Activated CD8-positive, alpha-beta memory T cell treated with anti-CD3 and anti-CD28 coated beads, Interleukin-2, amount 50 U/mL, for 24 hours (primary cell): ENCODE measurements at regions not wholly inside any gene's neighbourhood (a gene's known extent, or its start where the extent isn't known, plus 50 kb on each side); places are given as distances from the start of the nearest gene placed in this dataset.

ENCODE experiments used
- DNase-seq: peaks from one replicate; pipeline ENCODE4 v3.0.0-alpha.2; 2020; ENCODE audit errors: extremely low read depth

DNA sequence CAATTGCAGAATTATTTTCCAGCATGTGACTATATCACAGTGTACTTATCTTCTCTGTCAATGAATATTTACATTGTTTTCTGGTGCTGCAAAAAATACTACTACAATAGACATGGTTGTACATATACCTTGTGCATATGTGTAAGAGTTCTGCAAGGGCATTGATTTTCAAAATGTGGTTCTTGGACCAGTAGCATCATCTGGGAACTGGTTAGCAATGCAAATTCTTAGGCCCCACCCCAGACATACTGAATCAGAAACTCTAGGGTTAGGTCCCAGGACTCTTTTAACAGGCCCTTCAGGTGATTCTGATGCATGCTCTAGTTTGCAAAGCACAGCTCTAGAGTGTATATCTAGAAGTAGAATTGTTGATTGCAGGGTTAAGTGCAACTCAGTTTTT is 292.3 kb downstream of the ZNF621 start:
- no peak for DNase-seq

DNA sequence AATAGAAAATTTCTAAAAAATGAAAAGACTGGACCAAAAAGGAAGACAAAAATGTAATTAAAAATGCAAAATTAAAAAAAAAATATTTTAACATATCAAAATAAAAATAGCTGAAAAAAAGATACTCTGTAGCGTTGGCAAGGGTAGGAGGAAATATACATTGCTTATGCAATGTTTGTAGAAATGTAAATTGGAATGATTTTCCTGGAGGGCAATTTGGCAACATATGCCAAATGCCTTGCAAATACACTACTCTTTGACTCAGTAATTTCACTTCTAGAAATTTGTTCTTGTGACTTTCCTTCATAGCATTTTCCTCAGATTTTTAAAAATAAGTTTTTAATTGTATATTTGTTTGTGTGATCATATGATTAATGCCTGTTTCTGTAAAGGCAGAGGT is 296.6 kb downstream of the ZNF621 start:
- DNase-seq: no peak

GRCh38 chr3:40827226-40827625 is 302.5 kb downstream of the ZNF621 start:
- DNase-seq: no peak

DNA sequence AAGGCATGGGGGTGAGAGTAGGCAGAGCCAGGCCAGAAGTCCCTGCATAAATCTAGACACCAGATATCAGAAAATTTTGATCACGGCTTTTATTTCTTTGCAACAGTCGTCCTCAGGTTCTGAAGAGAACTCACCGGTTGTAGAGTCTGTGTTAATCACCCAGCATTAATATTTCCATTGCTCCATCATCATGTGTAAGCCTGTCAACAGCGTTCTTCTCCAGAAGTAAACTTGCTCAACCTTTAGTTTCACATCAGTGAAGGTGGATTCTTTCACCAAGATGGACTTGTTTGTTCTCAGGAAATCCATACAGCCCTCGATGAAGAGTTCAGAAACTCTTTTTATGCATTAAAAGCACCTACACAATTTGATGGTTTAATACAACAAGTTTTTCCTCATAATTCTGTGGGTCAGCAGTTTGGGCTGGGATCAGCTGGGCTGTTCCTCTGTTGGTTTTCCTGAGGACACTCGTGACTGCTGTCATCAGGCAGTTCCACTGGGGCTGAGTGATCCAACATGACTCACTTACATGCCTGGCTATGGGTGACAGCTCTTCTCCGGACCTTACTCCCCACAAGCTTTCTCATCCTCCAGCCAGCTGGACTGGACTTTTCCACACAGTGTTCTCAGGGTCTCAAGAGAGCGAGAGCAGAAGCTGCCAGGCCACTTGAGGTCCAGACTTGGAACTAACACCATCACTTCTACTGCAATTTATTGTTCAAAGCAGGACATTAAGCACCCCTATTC is 303.4 kb downstream of the ZNF621 start:
- DNase-seq: no peak

DNA sequence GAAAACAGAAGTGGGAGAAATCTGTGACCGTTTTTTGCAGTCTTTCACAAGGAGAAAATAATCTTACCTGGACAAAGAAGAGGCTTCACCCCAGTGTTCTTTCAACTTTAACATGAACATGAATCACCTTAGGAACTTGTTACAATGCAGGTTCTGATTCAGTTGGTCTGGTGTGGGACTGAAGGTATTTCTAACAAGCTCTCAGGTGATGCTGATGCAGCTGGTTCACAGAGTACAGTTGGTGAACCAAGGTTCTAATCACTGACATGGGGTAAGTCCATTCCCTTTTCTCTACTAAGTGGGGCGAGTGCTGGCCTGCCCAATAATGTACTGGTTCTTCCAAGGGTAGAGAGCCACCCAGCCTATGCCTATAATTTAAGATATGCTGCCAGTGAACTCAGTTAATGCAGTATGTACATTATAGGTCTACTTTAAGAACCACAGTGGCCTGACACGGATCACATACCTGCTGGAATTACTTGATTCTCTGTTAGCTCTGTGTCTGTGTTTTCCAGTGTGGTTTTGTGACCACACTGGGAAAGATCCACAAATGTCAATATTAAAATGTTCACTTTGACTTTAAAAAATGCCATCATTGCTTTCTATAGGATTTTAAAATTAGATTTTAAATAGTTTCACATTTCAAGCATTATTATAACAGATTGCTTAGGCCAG is 304.1 kb downstream of the ZNF621 start:
- DNase-seq: no peak

DNA sequence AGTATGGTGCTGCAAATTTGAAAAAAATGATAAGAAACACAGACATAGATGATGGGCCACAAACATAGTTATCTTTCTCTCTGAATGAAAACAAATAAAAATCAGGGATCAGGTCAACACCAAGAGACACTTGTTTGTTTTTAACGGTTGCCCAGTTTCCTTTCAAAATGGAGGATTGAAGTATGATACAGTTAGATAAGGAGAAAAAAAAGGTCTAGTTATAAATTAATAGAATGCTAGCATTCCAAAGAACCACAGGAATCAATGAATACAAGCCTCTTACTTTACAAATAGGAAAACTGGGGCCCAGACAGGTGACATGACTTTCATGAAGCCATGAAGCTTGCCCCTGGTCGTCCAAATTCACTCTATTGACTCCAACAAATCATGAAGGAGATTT is 305.1 kb downstream of the ZNF621 start:
- DNase-seq: no peak

DNA sequence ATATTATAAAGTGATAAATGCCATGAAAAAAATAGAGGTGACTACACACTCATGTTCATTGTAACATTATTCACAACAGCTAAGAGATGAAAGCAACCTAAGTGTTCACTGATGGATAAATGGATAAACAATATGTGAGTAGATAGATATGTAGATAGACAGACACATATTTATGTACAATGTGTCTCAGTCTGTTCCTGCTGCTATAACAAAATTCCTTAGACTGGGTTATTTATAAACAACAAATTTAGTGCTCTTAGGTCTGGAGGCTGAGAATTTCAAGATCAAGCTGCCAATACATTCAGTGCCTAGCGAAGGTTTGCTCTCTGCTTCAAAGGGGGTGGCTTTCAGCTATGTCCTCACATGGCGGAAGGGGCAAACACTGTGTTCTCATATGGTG is 312.5 kb downstream of the ZNF621 start:
- DNase-seq: no peak

DNA sequence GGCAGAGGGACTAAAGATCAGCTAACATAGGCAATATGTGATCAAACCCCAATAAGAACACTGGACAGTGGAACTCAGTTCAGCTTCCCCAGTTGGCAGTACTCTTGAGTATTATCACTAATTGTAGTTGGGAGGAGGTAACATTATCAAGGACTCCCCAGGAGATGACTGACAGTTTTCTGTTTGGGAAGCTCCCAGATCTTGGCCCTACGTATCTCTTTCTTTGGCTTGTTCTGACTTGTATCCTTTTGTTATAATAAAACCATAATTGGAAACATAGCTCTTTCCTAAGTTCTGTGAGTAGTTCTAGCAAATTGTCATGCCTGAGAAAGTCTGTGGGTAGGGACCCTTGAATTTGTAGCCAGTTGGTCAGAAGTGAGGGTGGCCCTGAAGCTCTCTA is 316.4 kb downstream of the ZNF621 start:
- no peak for DNase-seq

GRCh38 chr3:40841570-40842109 is 316.9 kb downstream of the ZNF621 start:
- DNase-seq: no peak

DNA sequence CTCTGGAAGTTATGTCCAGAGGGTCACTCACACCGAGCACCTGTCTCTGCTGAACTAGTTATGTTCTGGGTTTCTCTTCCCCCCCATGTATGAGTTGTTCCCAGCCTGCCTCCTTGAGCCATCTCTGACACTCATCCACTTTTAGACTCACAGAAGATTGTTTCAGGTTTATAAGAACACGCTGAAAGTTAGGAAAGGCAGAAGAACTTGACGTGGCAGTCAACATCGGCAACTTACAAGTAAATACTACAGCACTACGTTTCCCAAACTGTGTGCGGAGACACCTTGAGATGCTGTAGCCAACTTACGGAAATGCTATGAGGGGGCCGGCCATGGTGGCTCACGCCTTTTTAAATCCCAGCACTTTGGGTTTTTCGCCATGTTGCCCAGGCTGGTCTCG is 318.0 kb downstream of the ZNF621 start:
- DNase-seq: no peak

GRCh38 chr3:40843208-40843624 is 318.5 kb downstream of the ZNF621 start:
- no peak for DNase-seq

DNA sequence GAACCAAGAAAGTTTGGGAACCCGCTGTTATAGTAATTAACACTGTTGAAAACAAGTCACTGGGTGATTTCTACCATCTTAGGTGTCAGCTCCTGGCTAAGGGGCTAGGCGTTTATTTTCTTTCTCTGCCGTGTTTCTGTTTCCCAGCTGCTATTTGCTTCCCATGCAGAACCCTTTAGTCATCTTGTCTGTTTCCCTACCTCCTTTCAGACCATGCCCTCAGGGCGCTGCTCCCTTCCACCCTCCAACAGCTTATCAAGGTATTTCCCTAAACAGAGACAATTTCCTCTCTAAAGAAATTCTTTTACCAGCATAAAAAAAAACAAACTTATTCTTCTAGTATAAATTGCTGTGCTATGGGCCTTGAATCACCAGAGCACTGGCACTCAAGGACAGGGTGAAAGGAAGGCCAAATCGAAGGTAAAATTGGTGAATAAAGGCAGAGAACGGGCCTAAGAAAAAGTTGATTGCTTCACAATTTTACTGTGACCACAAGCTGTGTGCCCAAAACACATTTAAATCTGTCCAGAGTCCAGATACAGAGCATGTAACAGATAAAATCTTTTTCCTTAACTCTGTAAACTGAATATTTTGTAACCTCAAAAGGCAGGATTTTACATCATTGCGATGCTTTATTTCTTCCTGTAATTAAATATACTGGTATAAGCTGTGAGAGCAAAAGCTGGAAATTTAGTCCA is 319.2 kb downstream of the ZNF621 start:
- DNase-seq: no peak

DNA sequence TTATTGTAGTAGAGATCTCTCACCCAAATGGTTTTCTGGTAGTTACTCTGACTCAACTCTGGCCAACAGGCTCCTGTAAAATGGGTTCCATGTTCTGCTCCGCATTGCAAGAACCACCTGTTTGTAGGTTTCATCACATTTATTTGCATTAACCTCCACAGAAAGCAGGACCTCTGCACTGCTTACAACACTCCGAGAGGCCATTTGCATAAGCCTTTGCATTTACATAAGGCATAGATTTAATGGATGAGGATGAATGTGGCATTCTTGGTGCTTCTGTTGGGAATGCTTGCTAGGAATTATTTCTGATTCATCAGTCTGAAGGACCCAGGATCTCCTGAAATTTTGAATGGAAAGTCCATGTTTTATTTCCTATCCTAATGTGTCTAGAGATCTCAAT is 320.1 kb downstream of the ZNF621 start:
- no peak for DNase-seq

DNA sequence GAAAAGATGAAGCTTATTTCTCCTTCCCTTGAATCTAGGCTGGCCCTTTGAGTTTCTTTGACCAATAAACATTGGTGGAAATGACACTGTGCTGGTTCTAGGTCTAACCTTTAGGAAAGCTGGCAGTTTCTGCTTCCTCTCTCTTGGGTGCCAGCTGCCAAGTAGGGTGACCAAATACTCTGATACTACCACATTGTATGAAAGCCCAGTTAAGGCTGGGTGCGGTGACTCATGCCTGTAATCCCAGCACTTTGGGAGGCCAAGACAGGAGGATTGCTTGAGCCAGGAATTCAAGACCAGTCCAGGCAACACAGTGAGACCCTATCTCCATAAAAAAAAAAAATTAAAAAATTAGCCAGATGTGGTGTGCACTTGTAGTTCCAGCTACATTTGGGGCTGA is 320.7 kb downstream of the ZNF621 start:
- DNase-seq: no peak

GRCh38 chr3:40845916-40846315 is 321.2 kb downstream of the ZNF621 start:
- DNase-seq: no peak

GRCh38 chr3:40846451-40846850 is 321.7 kb downstream of the ZNF621 start:
- no peak for DNase-seq

GRCh38 chr3:40847551-40847992 is 322.8 kb downstream of the ZNF621 start:
- DNase-seq: no peak

- DNase-seq: no peak
These were observed 323.7 kb downstream of the ZNF621 start for GRCh38 chr3:40848421-40848820.

- no peak for DNase-seq
These were observed 326.1 kb downstream of the ZNF621 start for GRCh38 chr3:40850861-40851260.

- DNase-seq: no peak
These were observed 327.1 kb downstream of the ZNF621 start for GRCh38 chr3:40851836-40852235.

DNA sequence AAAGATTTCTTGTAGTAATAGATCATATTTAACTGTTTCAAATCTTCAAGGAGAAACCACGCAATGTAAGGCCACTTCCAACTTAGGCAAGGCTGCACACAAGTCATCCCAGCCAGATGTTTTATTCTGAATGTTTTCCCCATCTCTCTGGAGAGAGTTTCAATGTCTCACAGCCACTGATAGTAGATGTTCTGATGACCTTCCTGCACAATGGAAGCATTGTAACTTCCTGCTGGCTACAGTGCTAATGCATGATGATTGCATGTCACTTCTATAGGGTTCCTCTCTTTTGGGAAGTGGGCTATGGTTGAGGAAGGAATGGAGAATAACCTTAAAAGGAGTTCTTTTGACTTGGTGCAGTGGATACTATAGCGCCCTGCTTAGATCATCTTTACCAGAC is 328.0 kb downstream of the ZNF621 start:
- no peak for DNase-seq

GRCh38 chr3:40853474-40853873 is 328.7 kb downstream of the ZNF621 start:
- DNase-seq: no peak

DNA sequence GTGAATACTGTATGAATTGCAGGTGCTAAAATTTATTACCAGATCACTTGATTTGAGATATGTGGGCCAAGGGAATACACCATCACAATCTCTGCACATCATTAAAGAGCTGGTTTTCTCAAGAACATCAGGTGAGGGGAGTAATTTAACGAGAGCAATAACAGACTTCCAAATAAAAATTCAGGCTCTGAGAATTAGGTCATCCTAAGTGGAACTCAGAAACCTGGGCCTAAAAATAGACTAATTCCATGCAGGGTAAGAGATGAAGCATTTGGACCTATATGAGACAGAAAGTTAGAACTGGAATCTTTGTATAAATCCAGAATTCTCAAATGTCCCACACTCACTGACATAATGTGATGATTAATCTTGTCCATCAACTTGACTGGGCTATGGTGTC is 331.1 kb downstream of the ZNF621 start:
- DNase-seq: no peak
